Stomach (tissue), 8 donors: ENCODE measurements at regions not wholly inside any gene's neighbourhood (a gene's known extent, or its start where the extent isn't known, plus 50 kb on each side); places are given as distances from the start of the nearest gene placed in this dataset.
"Not testable (repeated sequence)": the region's sequence is repeated elsewhere in the genome, so short reads cannot be mapped to it uniquely, and the experiment has no call there.

Experiments used
- DNase-seq, 2 donors: peaks; one replicate each; pipeline versions ENCODE4 v3.0.0 to v3.0.0-alpha.2; 2013 to 2019
- H3K27ac ChIP-seq, 5 donors: fragments of 200-600 bp in 4 of 5; sonication (generic) in 4 of 5; one replicate each; pipeline ENCODE4 v1.5.1; 2013 to 2019; ENCODE audit warnings: mild to moderate bottlenecking in 1 of 5, moderate library complexity in 1 of 5
- H3K27me3 ChIP-seq, 3 donors: fragments of 200-600 bp; sonication (generic); one replicate each; pipeline ENCODE4 v1.5.1; 2017 to 2019; ENCODE audit warnings: mixed run types in 1 of 3
- H3K36me3 ChIP-seq, 4 donors: fragments of 200-600 bp; sonication (generic); 1 replicate in 3 of 4; 2 replicates in 1 of 4; pipeline ENCODE4 v1.5.1; 2016 to 2019
- H3K4me1 ChIP-seq, 4 donors: fragments of 200-600 bp; sonication (generic); one replicate each; pipeline ENCODE4 v1.5.1; 2016 to 2019
- H3K4me3 ChIP-seq, 4 donors: fragments of 200-600 bp; sonication (generic) in 3 of 4; one replicate each; pipeline ENCODE4 v1.5.1; 2016 to 2019; ENCODE audit warnings: mild to moderate bottlenecking in 1 of 4
- H3K9me3 ChIP-seq, 4 donors: fragments of 200-600 bp; sonication (generic); one replicate each; pipeline ENCODE4 v1.5.1; 2016 to 2019
- CTCF ChIP-seq, 7 experiments: fragments of 450-650 bp in 4 of 7; fragments of 200-600 bp in 3 of 7; sonication (generic) in 3 of 7; IDR thresholded peaks; one replicate each; pipeline ENCODE4 v1.5.1; 2016 to 2019; ENCODE audit warnings: antibody characterized with exemption in 7 of 7, control low read depth in 2 of 7, mild to moderate bottlenecking in 1 of 7
- EP300 ChIP-seq: sonication (generic); formaldehyde crosslinking; IDR thresholded peaks from one replicate; pipeline ENCODE4 v1.6.1; 2017; ENCODE audit warnings: antibody characterized with exemption
- POLR2A ChIP-seq, 4 donors: fragments of 450-650 bp; IDR thresholded peaks; one replicate each; pipeline ENCODE4 v1.6.1; 2016; ENCODE audit warnings: antibody characterized with exemption in 4 of 4, control low read depth in 2 of 4, mild to moderate bottlenecking in 1 of 4, moderate library complexity in 1 of 4
- POLR2AphosphoS5 ChIP-seq, 3 donors: sonication (generic); formaldehyde crosslinking; IDR thresholded peaks; one replicate each; pipeline ENCODE4 v1.6.1; 2016; ENCODE audit warnings: antibody characterized with exemption in 3 of 3
- WGBS, 5 donors: extraction: QIAGEN DNeasy Blood & Tissue Kit in 3 of 5; methylation state at CpG; one replicate each; pipeline versions ENCODE4 v1.1.5 to v1.1.7; 2013 to 2018; 5-methylcytosine and 5-hydroxymethylcytosine counted together
- intact Hi-C: fragments of 100-400 bp; cut with DNase I; formaldehyde crosslinking; loops from one replicate; pipeline ENCODE4 v1.15.1; 2023; ENCODE audit warnings: low total_unique reads
- donor health status: healthy with polysubstance abuse.
- donor health status: Bipolar disorder and iron deficiency.
- donor health status: healthy.

GRCh38 chr10:130713731-130714130, 577.5 kb downstream of the GLRX3 start:
- Histone ChIP-seq H3K27me3 (peaks cover 0 to 40% (median 0%) of the 10 kb centered on the region in 3 donors), H3K4me3 (no peak overlapping the region), H3K9me3 (no peaks in the 10 kb centered on the region), H3K4me1 (no peaks in the 10 kb centered on the region), H3K36me3 (no peaks in the 10 kb centered on the region), H3K27ac (no peak overlapping the region)
- WGBS, 5 donors: 77 to 96% (median 90%) methylated on average over 4 to 8 of the region's 8 CpGs
- TF ChIP-seq CTCF (IDR thresholded peaks at IDR 0.05): no peak
- no peak for TF ChIP-seq POLR2AphosphoS5 (IDR thresholded peaks at IDR 0.05)
- no peak for TF ChIP-seq POLR2A (IDR thresholded peaks at IDR 0.05)
- no peak for TF ChIP-seq EP300
- DNase-seq: no peak
- intact Hi-C loops: no loop called here

- no peak for TF ChIP-seq POLR2A (IDR thresholded peaks at IDR 0.05)
- no peak for TF ChIP-seq EP300
- peaks cover 0 to 40% (median 0%) of the 10 kb centered on the region in 3 donors for H3K27me3 ChIP-seq
- intact Hi-C loops: no loop called here
- 70 to 76% (median 72%) methylated on average over 20 of the region's 20 CpGs for whole genome bisulfite sequencing, 5 donors
- H3K4me1 ChIP-seq: no peaks in the 10 kb centered on the region
- no peaks in the 10 kb centered on the region for H3K36me3 ChIP-seq
- H3K27ac ChIP-seq: no peak overlapping the region
- DNase-seq: no peak
- H3K4me3 ChIP-seq: no peak overlapping the region
- no peaks in the 10 kb centered on the region for H3K9me3 ChIP-seq
These were observed 578.7 kb downstream of the GLRX3 start for GRCh38 chr10:130714742-130715467.

GRCh38 chr10:130715686-130716670, 579.8 kb downstream of the GLRX3 start:
- WGBS, 5 donors: 77 to 85% (median 79%) methylated on average over 9 to 12 of the region's 12 CpGs
- intact Hi-C loops: no loop called here

GRCh38 chr10:130717083-130717482, 580.9 kb downstream of the GLRX3 start:
- H3K36me3 ChIP-seq: no peaks in the 10 kb centered on the region
- peaks cover 0 to 20% (median 0%) of the 10 kb centered on the region in 3 donors for H3K27me3 ChIP-seq
- no peak overlapping the region for H3K4me3 ChIP-seq
- no peak for DNase-seq
- WGBS, 5 donors: 65 to 76% (median 71%) methylated on average over 7 of the region's 7 CpGs
- no peaks in the 10 kb centered on the region for H3K9me3 ChIP-seq
- intact Hi-C loops: no loop called here
- TF ChIP-seq CTCF (IDR thresholded peaks at IDR 0.05): no peak
- H3K4me1 ChIP-seq: no peaks in the 10 kb centered on the region
- no peak overlapping the region for H3K27ac ChIP-seq

More at GRCh38 chr10:130715686-130716670, 579.8 kb downstream of the GLRX3 start:
- Histone ChIP-seq H3K9me3 (no peaks in the 10 kb centered on the region), H3K27ac (no peak overlapping the region), H3K4me1 (no peaks in the 10 kb centered on the region), H3K4me3 (no peak overlapping the region), H3K36me3 (no peaks in the 10 kb centered on the region), H3K27me3 (peaks cover 0 to 31% (median 0%) of the 10 kb centered on the region in 3 donors)
- no peak for DNase-seq
- TF ChIP-seq EP300 (no peak), POLR2AphosphoS5 (IDR thresholded peaks at IDR 0.05) (no peak), CTCF (IDR thresholded peaks at IDR 0.05) (no peak), POLR2A (IDR thresholded peaks at IDR 0.05) (no peak)

- peaks cover 0 to 14% (median 0%) of the 10 kb centered on the region in 3 donors for H3K27me3 ChIP-seq
- intact Hi-C loops, H3K9me3 ChIP-seq, DNase-seq, H3K4me3 ChIP-seq, H3K4me1 ChIP-seq, H3K36me3 ChIP-seq, H3K27ac ChIP-seq: not testable (repeated sequence)
- WGBS, 5 donors: 71 to 83% (median 74%) methylated on average over 8 to 9 of the region's 9 CpGs
These were observed 582.7 kb downstream of the GLRX3 start for GRCh38 chr10:130718744-130719447.
